ENCODE measurements at regions not wholly inside any gene's neighbourhood (a gene's known extent, or its start where the extent isn't known, plus 50 kb on each side); places are given as distances from the start of the nearest gene placed in this dataset.
"Not testable (repeated sequence)": the region's sequence is repeated elsewhere in the genome, so short reads cannot be mapped to it uniquely, and the experiment has no call there.

GRCh38 chr3:187533797-187534196 is 136.4 kb downstream of the SST start:
- DNase-seq, result no peak

- DNase-seq, result no peak
Observed at GRCh38 chr3:187531831-187532230, 138.4 kb downstream of the SST start.

GRCh38 chr3:187522890-187523289 is 147.3 kb downstream of the SST start:
- no peak for DNase-seq

- no peak for DNase-seq
Observed at GRCh38 chr3:187522293-187522692, 147.9 kb downstream of the SST start.

- no peak for DNase-seq
Observed at GRCh38 chr3:187521546-187521945, 148.6 kb downstream of the SST start.

- DNase-seq, result no peak
Observed at GRCh38 chr3:187520027-187520945, 149.9 kb downstream of the SST start.

- DNase-seq, result no peak
Observed at GRCh38 chr3:187519428-187519890, 150.7 kb downstream of the SST start.

- DNase-seq, result no peak
Observed at GRCh38 chr3:187518616-187519015, 150.4 kb downstream of the RTP4 start.

- DNase-seq, result no peak
Observed at GRCh38 chr3:187518207-187518606, 150.0 kb downstream of the RTP4 start.

GRCh38 chr3:187516446-187517185 is 148.4 kb downstream of the RTP4 start:
- no peak for DNase-seq

- no peak for DNase-seq
Observed at GRCh38 chr3:187507905-187508304, 139.7 kb downstream of the RTP4 start.

GRCh38 chr3:187507266-187507665 is 139.1 kb downstream of the RTP4 start:
- DNase-seq, result no peak

- no peak for DNase-seq
Observed at GRCh38 chr3:187504435-187504834, 136.2 kb downstream of the RTP4 start.

- no peak for DNase-seq
Observed at GRCh38 chr3:187498211-187498724, 130.1 kb downstream of the RTP4 start.

GRCh38 chr3:187497052-187497451 is 128.9 kb downstream of the RTP4 start:
- DNase-seq, result no peak

- DNase-seq, result not testable (repeated sequence)
Observed at GRCh38 chr3:187494056-187494455, 125.9 kb downstream of the RTP4 start.

GRCh38 chr3:187491371-187491770 is 123.2 kb downstream of the RTP4 start:
- DNase-seq, result no peak

- no peak for DNase-seq
Observed at GRCh38 chr3:187490366-187490765, 122.2 kb downstream of the RTP4 start.

- DNase-seq, result no peak
Observed at GRCh38 chr3:187484547-187485295, 116.5 kb downstream of the RTP4 start.

- DNase-seq, result no peak
Observed at GRCh38 chr3:187481426-187481825, 113.2 kb downstream of the RTP4 start.

- not testable (repeated sequence) for DNase-seq
Observed at GRCh38 chr3:187475613-187476012, 107.4 kb downstream of the RTP4 start.

GRCh38 chr3:187473778-187474406 is 105.7 kb downstream of the RTP4 start:
- DNase-seq, result no peak

Data from RPMI8226 (cell line).